GM13976 (cell line): ENCODE measurements at regions not wholly inside any gene's neighbourhood (a gene's known extent, or its start where the extent isn't known, plus 50 kb on each side); places are given as distances from the start of the nearest gene placed in this dataset.

Experiments
- DNase-seq: peaks from one replicate; pipeline ENCODE4 v3.0.0; 2012; ENCODE audit warnings: low spot score
- in situ Hi-C: fragments of 300-500 bp; cut with MboI; formaldehyde crosslinking; loops from one replicate; pipeline ENCODE4 v1.12.0; 2022; ENCODE audit warnings: low sequenced_read_pairs, mixed read lengths, inconsistent platforms; ENCODE audit not compliant: unreplicated experiment
- TF ChIP-seq, protein P1 (sequence below): IDR thresholded peaks from 2 replicates; pipeline ENCODE4 v1.5.1; 2012; ENCODE audit warnings: borderline replicate concordance, mild to moderate bottlenecking; ENCODE audit not compliant: insufficient read depth; ENCODE audit errors: extremely low read depth, missing control alignments, control extremely low read depth

DNA sequence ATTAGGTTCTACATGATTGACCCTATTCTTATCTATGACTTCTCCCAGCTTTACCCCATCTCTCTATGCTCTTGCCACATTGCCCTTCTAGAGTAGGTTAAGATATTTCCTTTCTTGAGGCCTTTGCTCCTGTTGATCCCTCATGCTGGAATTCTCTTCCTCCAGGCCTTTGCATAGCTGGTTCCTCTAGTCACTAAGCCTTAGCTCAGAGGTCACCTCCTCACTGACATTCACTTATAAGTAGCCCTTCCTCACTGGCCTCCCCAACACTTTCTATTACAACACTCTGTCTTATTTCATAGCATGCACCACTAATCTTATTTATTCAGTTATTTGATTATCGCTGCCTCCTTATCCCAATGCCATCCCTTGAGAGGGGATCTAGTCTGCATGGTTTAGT lies 228.4 kb upstream of the COL8A1 start:
- in situ Hi-C loops: loop anchor here (10.0 kb wide), 1 partner anchor 95 kb away; no protein-coding TSS in a partner anchor
- no peak for DNase-seq
- TF ChIP-seq, protein P1, sequence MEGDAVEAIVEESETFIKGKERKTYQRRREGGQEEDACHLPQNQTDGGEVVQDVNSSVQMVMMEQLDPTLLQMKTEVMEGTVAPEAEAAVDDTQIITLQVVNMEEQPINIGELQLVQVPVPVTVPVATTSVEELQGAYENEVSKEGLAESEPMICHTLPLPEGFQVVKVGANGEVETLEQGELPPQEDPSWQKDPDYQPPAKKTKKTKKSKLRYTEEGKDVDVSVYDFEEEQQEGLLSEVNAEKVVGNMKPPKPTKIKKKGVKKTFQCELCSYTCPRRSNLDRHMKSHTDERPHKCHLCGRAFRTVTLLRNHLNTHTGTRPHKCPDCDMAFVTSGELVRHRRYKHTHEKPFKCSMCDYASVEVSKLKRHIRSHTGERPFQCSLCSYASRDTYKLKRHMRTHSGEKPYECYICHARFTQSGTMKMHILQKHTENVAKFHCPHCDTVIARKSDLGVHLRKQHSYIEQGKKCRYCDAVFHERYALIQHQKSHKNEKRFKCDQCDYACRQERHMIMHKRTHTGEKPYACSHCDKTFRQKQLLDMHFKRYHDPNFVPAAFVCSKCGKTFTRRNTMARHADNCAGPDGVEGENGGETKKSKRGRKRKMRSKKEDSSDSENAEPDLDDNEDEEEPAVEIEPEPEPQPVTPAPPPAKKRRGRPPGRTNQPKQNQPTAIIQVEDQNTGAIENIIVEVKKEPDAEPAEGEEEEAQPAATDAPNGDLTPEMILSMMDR: no peak

DNA sequence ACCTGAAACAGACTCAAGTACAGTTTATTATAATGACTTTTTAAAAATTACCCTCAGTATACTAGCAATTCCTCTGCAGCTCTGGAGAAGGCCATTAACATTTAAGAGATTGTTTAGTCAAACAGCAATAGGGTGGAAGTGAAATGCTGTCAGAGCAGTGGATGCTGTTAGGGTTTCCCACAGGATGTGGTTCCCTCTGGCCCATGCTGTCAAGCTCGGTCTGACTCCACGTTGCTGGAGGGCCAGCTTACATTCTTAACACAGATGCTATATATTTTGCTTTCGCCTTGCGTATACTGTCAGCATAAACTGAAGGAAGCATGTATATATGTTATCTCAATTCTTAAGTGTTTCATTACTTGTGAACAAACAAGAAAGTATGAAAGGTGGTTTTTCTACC lies 231.1 kb upstream of the COL8A1 start:
- DNase-seq: no peak
- in situ Hi-C loops: no loop called here
- TF ChIP-seq, protein P1: no peak

DNA sequence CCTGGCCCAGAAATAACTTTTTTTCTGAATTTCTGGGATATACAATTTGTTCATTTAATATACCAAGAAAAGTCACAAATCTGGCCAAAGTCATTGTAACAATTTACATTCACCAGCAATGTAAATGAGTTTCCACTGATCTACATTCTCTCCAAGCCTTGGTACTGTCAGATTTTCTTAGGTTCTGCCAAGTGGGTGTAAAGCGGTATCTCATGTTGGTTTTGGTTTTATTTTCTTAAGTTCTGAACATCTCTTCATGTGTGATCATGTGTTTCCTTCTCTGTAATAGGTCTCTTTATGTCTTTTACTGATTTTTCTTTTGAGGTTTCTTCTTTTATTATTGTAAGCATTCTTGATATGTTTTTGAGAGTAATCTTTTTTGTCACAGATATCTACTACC lies 235.6 kb upstream of the COL8A1 start:
- in situ Hi-C loops: no loop called here
- TF ChIP-seq, protein P1: no peak
- no peak for DNase-seq

DNA sequence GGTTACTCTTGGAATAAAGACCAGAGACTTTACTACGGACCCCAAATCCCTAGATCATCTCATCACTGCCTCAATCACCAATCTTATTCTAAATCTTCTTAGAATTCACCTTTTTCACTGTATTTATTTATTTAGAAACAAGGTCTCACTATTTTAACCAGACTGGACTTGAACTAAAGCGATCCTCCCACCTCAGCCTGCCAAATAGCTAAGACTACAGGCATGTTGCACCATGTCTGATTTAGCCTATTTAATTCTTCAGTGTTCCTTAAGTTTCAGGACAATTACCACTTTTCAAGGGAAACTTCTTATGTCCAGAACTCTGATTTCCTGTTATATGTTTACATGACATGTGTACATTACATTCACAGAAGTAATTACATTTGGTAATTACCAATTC lies 238.0 kb upstream of the COL8A1 start:
- no peak for DNase-seq
- in situ Hi-C loops: no loop called here
- TF ChIP-seq, protein P1: no peak

DNA sequence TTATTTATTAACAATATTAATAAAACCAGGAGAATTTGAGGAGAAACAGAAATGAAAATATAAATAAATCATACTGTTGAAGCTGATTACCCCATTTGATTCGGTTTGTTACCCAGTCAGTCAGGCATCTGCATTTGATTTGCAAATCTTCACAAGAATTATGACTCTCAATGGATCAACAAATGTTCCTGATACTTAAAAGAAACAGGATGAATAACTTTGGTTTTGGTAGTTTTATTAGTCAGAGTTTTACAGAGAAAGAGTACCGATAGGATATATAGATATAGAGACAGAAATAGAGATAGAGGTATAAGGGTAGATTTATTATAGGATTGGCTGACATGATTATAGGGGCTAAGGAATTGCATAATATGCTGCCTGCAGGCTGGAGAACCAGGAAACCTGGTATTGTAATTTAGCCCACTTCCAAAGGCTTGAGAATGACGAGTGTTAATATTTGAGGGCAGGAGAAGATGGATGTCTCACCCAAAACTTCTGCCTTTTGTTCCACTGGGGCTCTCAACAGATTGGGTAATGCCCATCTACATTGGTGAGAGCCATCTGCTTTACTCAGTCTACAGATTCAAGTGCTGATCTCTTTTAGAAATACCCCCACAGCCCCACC lies 241.6 kb upstream of the COL8A1 start:
- in situ Hi-C loops: no loop called here
- TF ChIP-seq, protein P1: no peak
- no peak for DNase-seq

DNA sequence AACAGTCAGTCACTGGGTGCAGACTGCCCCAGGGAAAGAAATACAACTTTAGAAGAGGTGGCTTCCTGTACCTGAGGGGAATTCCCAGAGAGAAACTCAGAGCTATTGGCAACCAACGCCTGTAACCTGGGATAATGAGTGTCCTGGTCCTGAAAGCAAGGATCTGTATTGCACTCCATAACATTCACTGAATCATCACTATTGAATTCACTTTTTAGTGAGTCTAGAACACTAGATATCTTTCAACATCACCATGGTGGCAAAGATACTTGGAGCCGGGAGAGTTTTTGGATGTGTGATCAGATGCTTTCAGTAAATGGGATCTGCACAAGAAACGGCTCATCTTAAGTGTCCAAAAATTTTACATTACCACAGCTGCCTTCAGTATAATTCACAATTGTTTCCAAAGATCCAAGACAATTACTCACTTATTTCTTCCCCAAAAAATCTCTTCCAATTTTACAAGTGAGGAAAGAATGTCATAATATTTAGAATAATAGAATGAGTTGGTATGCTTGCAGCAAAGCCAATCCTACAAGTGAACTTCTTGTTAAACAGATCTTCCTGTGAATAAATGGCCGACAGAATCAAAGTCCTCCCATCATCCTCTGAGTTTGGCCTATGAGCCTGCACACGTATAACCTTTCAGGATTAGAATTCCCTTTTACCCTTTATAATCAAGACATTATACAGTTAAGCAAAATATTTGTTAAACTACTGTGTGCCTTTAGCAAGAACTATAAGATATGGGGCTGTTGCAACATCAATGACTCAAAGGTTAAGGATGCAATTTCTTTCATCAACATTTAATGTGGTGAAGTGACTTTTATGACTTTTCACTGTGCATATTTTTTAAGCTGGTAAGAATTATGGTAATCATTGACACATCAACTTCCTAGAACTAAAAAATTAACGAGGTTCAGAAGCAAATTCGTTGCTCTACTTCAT lies 243.3 kb upstream of the COL8A1 start:
- in situ Hi-C loops: no loop called here
- no peak for DNase-seq
- TF ChIP-seq, protein P1: no peak
